ENCODE measurements at regions not wholly inside any gene's neighbourhood (a gene's known extent, or its start where the extent isn't known, plus 50 kb on each side); places are given as distances from the start of the nearest gene placed in this dataset.
A peak's percentile ranks its signal among the peaks of the same experiment; 100 is the strongest.

DNA sequence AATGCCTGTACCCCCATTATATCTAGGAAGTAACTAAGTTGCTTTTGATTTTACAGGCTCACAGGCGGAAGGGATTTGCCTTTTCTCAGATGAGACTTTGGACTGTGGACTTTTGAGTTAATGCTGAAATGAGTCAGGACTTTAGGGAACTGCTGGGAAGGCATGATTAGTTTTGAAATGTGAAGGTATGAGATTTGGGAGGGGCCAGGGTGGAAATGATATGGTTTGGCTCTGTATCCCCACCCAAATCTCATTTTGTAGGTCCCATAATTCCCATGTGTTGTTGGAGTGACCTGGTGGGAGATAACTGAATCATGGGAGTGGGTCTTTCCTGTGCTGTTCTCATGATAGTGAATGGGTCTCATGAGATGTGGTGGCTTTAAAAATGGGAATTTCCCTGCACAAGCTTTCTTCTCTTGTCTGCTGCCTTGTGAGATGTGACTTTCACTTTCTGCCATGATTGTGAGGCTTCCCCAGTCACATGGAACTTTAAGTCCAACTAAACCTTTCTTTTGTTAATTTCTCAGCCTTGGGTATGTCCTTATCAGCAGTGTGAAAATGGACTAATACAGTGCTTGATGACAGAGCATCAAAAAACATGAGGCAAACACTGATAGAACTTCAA lies 1119.5 kb downstream of the PLA2G4A start:
- Histone ChIP-seq H3K27ac (no peak overlapping the region), H3K4me1 (replicated peaks in 1 of 2) (no peaks in the 10 kb centered on the region), H3K4me3 (no peak overlapping the region)
- ATAC-seq (replicated peaks in 6 of 8), result no peak
- WGBS, 10 experiments, result 0 to 90% (median 28%) methylated on average over 1 of the region's 1 CpG; no CpG with 5 or more reads in 4 of the 10 experiments
- in situ Hi-C loops (cut with MboI; ENCODE audit: low pct_unique_long_range_greater_than_20kb in 2 of 9, low sequenced_read_pairs in 9 of 9, unreplicated experiment in 9 of 9), result no loop called here

DNA sequence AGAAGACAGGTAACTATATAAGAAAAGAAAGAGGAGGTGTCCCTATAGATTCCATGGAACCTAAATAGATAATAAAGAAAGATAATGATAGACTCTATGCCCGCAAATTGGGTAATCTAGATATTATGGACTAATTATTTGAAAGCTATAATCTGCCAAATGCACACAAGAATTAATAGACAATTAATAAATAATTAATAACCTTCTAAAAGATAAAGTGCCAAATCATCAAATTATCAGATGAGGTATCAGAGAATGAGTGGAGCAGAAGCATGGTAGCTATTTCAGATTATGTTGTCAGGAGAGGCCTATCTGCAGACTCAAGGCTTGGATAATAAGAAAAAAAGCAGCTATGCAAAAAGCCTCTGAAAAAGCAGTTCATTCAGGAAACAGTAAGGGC lies 1120.8 kb downstream of the PLA2G4A start:
- Histone ChIP-seq H3K27ac (no peak overlapping the region), H3K4me3 (no peak overlapping the region), H3K4me1 (replicated peaks in 1 of 2) (no peaks in the 10 kb centered on the region)
- 0 to 100% (median 70%) methylated on average over 1 of the region's 1 CpG; no CpG with 5 or more reads in 1 of the 10 experiments for WGBS, 10 experiments
- in situ Hi-C loops (cut with MboI; ENCODE audit: low pct_unique_long_range_greater_than_20kb in 2 of 9, low sequenced_read_pairs in 9 of 9, unreplicated experiment in 9 of 9), result no loop called here
- no peak for ATAC-seq (replicated peaks in 6 of 8)

DNA sequence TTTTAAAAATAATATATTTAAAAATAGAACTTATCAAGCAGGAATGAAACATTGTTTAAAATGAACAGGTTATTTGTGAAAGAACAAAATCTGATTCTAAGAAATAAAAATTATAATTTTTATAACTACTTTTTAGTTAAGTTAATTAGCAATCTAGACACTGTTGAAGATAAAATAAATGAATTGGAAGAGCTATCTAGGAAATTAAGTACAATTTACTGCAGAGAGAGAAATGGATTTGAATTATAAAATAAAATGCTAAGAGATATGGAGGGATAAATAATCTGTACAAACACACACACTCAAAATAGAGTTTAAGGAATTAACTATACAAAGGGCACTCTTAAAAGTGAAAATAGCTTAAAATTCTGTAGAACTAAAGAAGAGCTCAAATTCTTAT lies 1123.1 kb downstream of the PLA2G4A start:
- in situ Hi-C loops (cut with MboI; ENCODE audit: low pct_unique_long_range_greater_than_20kb in 2 of 9, low sequenced_read_pairs in 9 of 9, unreplicated experiment in 9 of 9), result no loop called here
- Histone ChIP-seq H3K4me1 (replicated peaks in 1 of 2) (no peaks in the 10 kb centered on the region), H3K27ac (no peak overlapping the region), H3K4me3 (no peak overlapping the region)
- ATAC-seq (replicated peaks in 6 of 8), result no peak

DNA sequence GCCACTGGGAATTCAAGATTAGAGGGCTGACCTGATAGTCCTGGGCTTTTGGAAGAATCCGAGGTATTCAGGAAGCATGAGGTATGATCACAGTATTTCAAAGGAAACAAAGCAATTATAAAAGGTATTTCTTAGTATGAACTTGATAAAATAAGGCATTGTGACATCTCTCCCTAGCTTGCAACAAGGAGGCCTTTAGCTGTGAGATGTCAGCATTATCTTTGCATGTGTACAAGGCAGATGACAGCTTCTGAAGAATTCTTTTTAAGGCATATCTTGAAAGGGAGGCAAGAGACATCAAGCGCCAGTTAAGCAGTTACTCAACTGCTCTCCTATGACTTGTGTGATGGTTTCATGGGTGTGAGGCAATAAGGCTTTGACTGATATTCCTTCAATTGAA lies 1123.7 kb downstream of the PLA2G4A start:
- no peak overlapping the region for H3K27ac ChIP-seq
- H3K4me3 ChIP-seq, result no peak overlapping the region
- ATAC-seq (replicated peaks in 6 of 8), result no peak
- H3K4me1 ChIP-seq (replicated peaks in 1 of 2), result no peaks in the 10 kb centered on the region
- in situ Hi-C loops (cut with MboI; ENCODE audit: low pct_unique_long_range_greater_than_20kb in 2 of 9, low sequenced_read_pairs in 9 of 9, unreplicated experiment in 9 of 9), result no loop called here
- 0 to 95% (median 81%) methylated on average over 1 to 2 of the region's 2 CpGs for WGBS, 10 experiments

DNA sequence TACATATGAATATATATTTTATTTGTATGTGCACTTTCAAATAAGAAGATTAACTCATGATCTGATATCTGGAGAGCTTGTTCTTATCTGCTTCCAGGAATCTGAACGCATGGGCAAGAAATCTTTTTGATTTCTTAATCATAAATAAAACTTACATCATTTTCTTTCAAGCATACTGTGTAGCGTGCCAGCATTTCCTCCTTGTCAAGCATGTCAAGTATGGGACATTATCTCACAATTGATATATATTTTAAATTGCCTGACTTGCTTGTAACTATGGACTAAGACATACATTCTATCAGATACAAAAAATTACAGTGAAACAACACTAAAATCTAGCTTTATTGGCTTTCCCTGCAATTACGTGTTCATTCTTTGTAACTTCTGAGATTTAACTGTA lies 1128.2 kb downstream of the PLA2G4A start:
- in situ Hi-C loops (cut with MboI; ENCODE audit: low pct_unique_long_range_greater_than_20kb in 2 of 9, low sequenced_read_pairs in 9 of 9, unreplicated experiment in 9 of 9), result no loop called here
- 0 to 90% (median 76%) methylated on average over 2 to 3 of the region's 3 CpGs for WGBS, 10 experiments
- Histone ChIP-seq H3K27ac (no peak overlapping the region), H3K4me1 (replicated peaks in 1 of 2) (no peaks in the 10 kb centered on the region), H3K4me3 (no peak overlapping the region)
- no peak for ATAC-seq (replicated peaks in 6 of 8)

DNA sequence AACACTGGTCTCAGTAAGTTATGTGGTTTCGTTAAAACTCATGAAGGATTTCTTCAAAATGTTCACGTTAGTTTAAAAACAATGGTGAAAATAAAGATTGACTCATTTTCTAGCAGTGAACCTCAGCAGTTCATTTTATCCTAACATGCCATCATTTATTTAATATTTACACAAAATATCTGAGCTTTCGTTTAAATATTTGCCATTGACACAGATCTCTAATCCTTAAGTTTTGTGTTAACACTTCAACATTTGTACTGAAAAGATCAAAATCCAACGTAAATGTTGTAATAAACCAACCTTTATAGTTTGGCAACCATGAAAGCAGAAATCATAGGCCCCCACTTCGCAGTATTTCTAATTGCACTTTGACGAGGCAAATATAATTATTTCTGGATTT lies 1129.5 kb downstream of the PLA2G4A start:
- no peak overlapping the region for H3K4me3 ChIP-seq
- in situ Hi-C loops (cut with MboI; ENCODE audit: low pct_unique_long_range_greater_than_20kb in 2 of 9, low sequenced_read_pairs in 9 of 9, unreplicated experiment in 9 of 9), result no loop called here
- ATAC-seq (replicated peaks in 6 of 8), result no peak
- 13 to 100% (median 90%) methylated on average over 3 to 6 of the region's 6 CpGs for WGBS, 10 experiments
- H3K27ac ChIP-seq, result no peak overlapping the region
- no peaks in the 10 kb centered on the region for H3K4me1 ChIP-seq (replicated peaks in 1 of 2)

DNA sequence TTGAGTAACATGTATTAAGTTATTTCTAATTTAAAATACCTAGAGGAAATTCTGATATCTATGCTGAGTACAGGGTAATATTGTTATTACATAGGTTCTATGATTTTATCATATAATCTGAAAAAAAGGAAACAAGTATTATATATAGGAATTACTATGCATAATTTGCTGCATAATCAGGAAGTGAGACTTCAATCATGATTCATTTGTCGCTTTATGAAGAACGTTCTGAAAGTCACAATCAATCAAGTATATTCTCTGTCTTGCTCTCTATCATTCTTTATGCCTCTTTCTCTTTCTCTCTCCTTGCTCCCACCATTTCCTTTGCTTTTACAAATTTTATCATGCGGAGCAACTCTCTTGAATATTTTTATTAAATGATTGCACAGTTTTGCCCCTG lies 1130.3 kb downstream of the PLA2G4A start:
- Histone ChIP-seq H3K4me3 (no peak overlapping the region), H3K4me1 (replicated peaks in 1 of 2) (no peaks in the 10 kb centered on the region), H3K27ac (no peak overlapping the region)
- ATAC-seq (replicated peaks in 6 of 8), result no peak
- in situ Hi-C loops (cut with MboI; ENCODE audit: low pct_unique_long_range_greater_than_20kb in 2 of 9, low sequenced_read_pairs in 9 of 9, unreplicated experiment in 9 of 9), result no loop called here
- WGBS, 10 experiments, result 7 to 93% (median 87%) methylated on average over 2 to 3 of the region's 3 CpGs

DNA sequence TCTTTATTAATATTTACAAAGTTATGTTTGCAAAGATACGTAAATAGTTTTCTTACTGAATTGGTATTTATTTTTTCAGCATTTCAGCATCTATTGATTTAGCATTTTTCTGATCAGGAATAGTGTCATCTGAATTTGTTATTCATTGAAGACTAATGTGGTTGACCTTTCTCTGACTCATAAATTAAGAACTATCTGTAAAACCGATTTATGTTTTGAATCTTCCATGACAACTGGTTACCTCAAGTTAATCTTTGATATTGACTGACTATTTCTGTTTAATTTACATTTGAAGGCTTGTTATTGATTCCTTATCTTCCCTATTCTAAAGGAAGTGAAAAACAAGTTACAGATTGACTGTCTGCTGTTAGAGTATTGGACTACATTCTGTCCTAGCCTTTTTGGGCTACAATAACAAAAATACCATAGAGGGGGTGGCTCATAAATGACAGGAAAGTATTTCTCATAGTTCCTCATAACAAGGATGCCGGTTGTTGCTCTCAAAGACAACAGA lies 1131.4 kb downstream of the PLA2G4A start:
- H3K27ac ChIP-seq, result no peak overlapping the region
- WGBS, 10 experiments, result 0 to 93% (median 77%) methylated on average over 2 to 3 of the region's 3 CpGs
- H3K4me3 ChIP-seq, result no peak overlapping the region
- no peaks in the 10 kb centered on the region for H3K4me1 ChIP-seq (replicated peaks in 1 of 2)
- ATAC-seq (replicated peaks in 6 of 8), result no peak
- in situ Hi-C loops (cut with MboI; ENCODE audit: low pct_unique_long_range_greater_than_20kb in 2 of 9, low sequenced_read_pairs in 9 of 9, unreplicated experiment in 9 of 9), result no loop called here

DNA sequence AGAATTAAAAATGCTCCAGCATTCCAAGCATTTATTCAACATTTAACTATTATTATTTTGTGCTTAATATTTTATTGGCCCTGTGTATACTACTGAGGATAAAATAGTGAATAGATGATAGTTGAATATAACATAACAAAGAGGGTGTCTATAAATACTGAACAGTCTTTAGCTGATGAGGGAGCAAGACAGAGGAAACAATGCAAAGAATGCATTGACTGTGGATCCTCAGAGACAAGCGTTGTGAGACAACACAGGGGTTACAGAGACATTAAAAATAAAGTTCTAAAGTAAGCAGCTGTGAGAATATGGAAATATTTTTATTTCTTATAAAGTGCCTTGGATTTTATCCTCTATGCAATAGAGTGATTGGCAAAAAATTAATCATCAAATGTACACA lies 1133.1 kb downstream of the PLA2G4A start:
- Histone ChIP-seq H3K4me1 (replicated peaks in 1 of 2) (no peaks in the 10 kb centered on the region), H3K27ac (no peak overlapping the region), H3K4me3 (no peak overlapping the region)
- no peak for ATAC-seq (replicated peaks in 6 of 8)
- 0 to 100% (median 78%) methylated on average over 1 of the region's 1 CpG; no CpG with 5 or more reads in 1 of the 10 experiments for WGBS, 10 experiments
- in situ Hi-C loops (cut with MboI; ENCODE audit: low pct_unique_long_range_greater_than_20kb in 2 of 9, low sequenced_read_pairs in 9 of 9, unreplicated experiment in 9 of 9), result no loop called here

DNA sequence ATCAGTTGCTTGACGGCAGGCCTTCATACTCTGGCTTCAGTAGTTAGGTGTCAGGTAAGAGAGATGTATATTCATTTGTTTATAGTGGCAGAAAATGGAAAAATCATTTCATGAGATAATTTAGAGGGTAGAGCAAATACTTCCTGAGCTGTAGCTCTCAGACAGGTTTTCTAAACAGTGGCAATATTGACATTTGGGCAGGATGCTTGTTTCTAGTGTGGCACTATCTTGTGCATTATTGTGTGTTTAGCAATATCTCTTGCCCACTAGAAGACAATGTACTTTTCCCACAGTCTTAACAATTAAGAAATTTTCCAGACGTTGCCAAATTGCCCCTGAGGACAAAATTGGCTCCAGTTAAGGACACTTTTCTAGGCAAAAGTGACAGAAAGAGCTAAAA lies 1143.1 kb downstream of the PLA2G4A start:
- no peaks in the 10 kb centered on the region for H3K4me1 ChIP-seq (replicated peaks in 1 of 2)
- in situ Hi-C loops (cut with MboI; ENCODE audit: low pct_unique_long_range_greater_than_20kb in 2 of 9, low sequenced_read_pairs in 9 of 9, unreplicated experiment in 9 of 9), result no loop called here
- H3K27ac ChIP-seq, result no peak overlapping the region
- no peak overlapping the region for H3K4me3 ChIP-seq
- WGBS, 10 experiments, result 14 to 100% (median 56%) methylated on average over 1 to 2 of the region's 2 CpGs; no CpG with 5 or more reads in 1 of the 10 experiments
- ATAC-seq (replicated peaks in 6 of 8), result no peak

DNA sequence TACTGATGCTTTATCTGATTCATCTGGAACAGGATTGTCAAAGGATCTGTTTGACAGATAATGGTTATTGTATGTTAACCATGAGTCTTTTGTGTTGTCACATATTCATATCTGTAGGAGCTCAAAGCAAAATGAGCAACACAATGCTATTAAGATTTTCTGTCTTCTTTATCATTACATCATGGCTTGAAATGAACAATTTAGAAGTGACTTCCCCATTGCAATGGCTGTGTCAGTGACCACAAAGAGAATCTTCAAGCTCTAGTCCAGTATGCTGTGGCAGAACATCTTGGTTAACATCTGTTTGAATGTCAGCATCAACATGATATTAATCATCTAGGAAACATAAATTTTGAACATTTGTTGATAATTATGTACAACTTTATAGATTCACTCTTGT lies 1148.5 kb downstream of the PLA2G4A start:
- Histone ChIP-seq H3K4me1 (replicated peaks in 1 of 2) (no peaks in the 10 kb centered on the region), H3K4me3 (no peak overlapping the region), H3K27ac (no peak overlapping the region)
- no peak for ATAC-seq (replicated peaks in 6 of 8)
- in situ Hi-C loops (cut with MboI; ENCODE audit: low pct_unique_long_range_greater_than_20kb in 2 of 9, low sequenced_read_pairs in 9 of 9, unreplicated experiment in 9 of 9), result no loop called here

DNA sequence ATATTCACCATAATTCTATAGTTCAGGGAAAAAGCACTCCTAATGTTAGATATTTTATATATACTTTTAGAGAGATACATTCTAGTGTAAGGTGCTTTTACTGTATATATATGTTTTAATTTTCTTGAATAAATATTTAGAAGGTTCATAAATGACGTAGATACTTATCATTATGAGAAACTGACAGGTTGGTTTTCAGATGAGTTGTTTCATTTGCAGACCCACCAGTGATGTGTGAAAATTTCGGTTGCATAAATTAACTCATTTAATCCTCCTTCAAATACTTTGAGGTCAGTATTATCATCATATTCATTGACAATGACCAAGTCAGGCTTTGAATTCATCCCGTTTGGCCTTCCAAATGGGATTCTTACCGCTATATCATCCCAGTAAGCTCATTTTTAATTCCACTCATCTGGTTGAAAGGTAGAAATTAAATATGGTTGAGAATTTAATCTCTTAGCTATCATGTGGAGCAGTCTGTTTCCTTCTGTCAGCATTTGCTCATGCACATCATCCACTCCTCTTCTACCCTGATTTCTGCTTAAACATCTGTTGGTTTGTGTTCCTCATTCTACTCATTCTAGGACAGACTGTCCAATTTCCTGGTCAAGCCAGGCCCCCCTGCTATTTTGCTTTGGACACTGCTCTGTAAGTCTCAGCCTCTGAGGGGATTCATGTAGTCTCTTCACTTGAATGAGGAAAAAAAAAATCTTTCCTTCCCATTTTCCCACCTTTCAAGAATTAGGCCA lies 1156.6 kb downstream of the PLA2G4A start:
- in situ Hi-C loops (cut with MboI; ENCODE audit: low pct_unique_long_range_greater_than_20kb in 2 of 9, low sequenced_read_pairs in 9 of 9, unreplicated experiment in 9 of 9), result no loop called here
- H3K27ac ChIP-seq, result no peak overlapping the region
- H3K4me1 ChIP-seq (replicated peaks in 1 of 2), result no peaks in the 10 kb centered on the region
- ATAC-seq (replicated peaks in 6 of 8), result no peak
- 0 to 94% (median 70%) methylated on average over 1 to 4 of the region's 4 CpGs for WGBS, 10 experiments
- H3K4me3 ChIP-seq, result no peak overlapping the region

DNA sequence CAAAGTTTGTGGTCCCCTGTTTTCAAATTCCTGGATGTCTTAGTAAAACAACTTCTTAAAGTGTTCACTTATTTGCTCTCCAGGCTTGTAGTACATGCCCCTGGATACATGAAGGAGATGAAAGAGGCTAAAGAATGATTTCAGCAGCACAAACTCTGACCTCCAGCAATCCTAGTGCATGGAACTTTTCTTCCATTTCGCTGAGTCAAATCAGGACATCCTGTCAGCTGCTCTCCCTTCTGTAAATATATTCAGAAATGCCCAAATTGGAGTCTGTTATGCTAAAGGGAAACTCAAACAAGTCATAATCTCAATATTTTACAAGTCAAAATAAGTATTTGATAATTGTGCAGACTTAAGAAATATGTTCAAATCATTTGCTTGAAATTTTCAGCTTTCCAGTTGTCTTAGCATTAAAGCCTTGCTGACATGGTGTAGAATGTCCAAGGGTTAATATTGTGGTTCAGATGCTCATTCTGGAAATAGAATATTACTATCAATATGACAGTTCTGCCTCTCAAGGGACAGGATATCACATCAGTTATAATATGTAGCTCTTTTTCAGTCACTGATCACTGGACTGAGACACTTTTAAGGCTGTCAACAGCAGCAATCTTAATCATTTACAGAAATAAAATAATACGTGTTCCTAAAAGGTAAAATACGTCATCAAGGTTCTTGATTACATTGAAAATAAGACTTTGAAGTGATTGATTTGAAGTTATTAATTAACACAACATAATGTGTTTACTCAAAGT lies 1157.3 kb downstream of the PLA2G4A start:
- peak in 2 of 8 experiments; percentile 51 to 73 for ATAC-seq (replicated peaks in 6 of 8)
- WGBS, 10 experiments, result 6 to 90% (median 54%) methylated on average over 2 to 3 of the region's 3 CpGs; no CpG with 5 or more reads in 1 of the 10 experiments
- no peak overlapping the region for H3K27ac ChIP-seq
- in situ Hi-C loops (cut with MboI; ENCODE audit: low pct_unique_long_range_greater_than_20kb in 2 of 9, low sequenced_read_pairs in 9 of 9, unreplicated experiment in 9 of 9), result no loop called here
- no peaks in the 10 kb centered on the region for H3K4me1 ChIP-seq (replicated peaks in 1 of 2)
- H3K4me3 ChIP-seq, result no peak overlapping the region

Data from motor neuron (in vitro differentiated cells).